ENCODE measurements at regions not wholly inside any gene's neighbourhood (a gene's known extent, or its start where the extent isn't known, plus 50 kb on each side); places are given as distances from the start of the nearest gene placed in this dataset.

- no peaks in the 10 kb centered on the region for H3K36me3 Mint-ChIP-seq
Observed at GRCh38 chr2:204260162-204260877, 285.0 kb upstream of the PARD3B start.

DNA sequence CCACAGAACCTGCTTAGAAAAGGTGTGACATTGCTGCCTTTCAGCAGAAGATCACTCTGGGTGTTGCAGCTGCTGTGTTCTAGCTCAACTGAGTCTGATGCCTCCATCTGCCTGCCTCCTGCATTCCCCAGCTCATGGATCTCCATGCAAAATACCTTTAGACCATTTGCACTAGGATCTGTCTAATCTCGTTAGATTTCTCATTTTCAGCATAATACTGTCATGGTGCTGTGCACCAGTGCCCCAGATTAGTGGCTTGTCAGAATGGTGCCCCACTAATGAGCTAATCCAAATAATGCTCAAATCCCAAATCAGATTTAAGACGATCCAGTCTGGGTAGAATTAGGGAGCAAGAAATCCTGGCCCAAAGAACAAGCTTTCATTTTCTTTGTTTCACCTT is 284.4 kb upstream of the PARD3B start:
- DNase-seq = no peak
- no peaks in the 10 kb centered on the region for H3K9me3 Mint-ChIP-seq
- H3K27ac ChIP-seq (ENCODE audit: low read length) = no peak overlapping the region
- no peak overlapping the region for H3K4me3 Mint-ChIP-seq
- ATAC-seq (replicated peaks in 1 of 4) = no peak
- no peaks in the 10 kb centered on the region for H3K9me3 ChIP-seq
- peaks cover 0 to 9% of the 10 kb centered on the region in 2 experiments for H3K27me3 ChIP-seq (replicated peaks in 1 of 2; ENCODE audit: control insufficient read depth in 2 of 2, extremely low read depth in 1 of 2, insufficient read depth in 2 of 2, low read length in 1 of 2)
- H3K36me3 ChIP-seq (ENCODE audit: control insufficient read depth in 2 of 2, extremely low read depth in 1 of 2, insufficient read depth in 1 of 2, low read length in 1 of 2) = no peaks in the 10 kb centered on the region
- no peaks in the 10 kb centered on the region for H3K4me1 ChIP-seq (ENCODE audit: control insufficient read depth in 1 of 2, extremely low read depth in 1 of 2, insufficient read depth in 2 of 2, low read length in 2 of 2)
- CTCF ChIA-PET = interaction anchor here (0.5 to 2.7 kb wide), 7 partner anchors 10 to 1665 kb away, joined by 3 to 11 read pairs (median 5); no protein-coding TSS in a partner anchor
- POLR2A ChIA-PET = interaction anchor here in 1 of 2 donors (0.5 kb wide), 1 partner anchor 47 kb away, joined by 8 read pairs; no protein-coding TSS in a partner anchor
- WGBS (ENCODE audit: insufficient coverage) = 40% methylated on average over 1 of the region's 2 CpGs
- H3K27me3 Mint-ChIP-seq = peaks cover 27 to 28% of the 10 kb centered on the region in 2 donors
- H3K4me1 Mint-ChIP-seq = no peaks in the 10 kb centered on the region
- H3K4me3 ChIP-seq (ENCODE audit: control insufficient read depth in 1 of 2, extremely low read depth in 1 of 2, low read length in 1 of 2) = no peak overlapping the region
- no peaks in the 10 kb centered on the region for H3K36me3 Mint-ChIP-seq
- no peak overlapping the region for H3K27ac Mint-ChIP-seq

More at GRCh38 chr2:204260162-204260877, 285.0 kb upstream of the PARD3B start:
- Mint-ChIP-seq H3K4me1 (no peaks in the 10 kb centered on the region), H3K27me3 (peaks cover 23 to 25% of the 10 kb centered on the region in 2 donors), H3K4me3 (no peak overlapping the region), H3K27ac (no peak overlapping the region), H3K9me3 (no peaks in the 10 kb centered on the region)
- DNase-seq (peak in 28 of 35 experiments; percentile 4 to 63 (median 24)), ATAC-seq (replicated peaks in 1 of 4) (peak in 2 of 4 experiments; percentile 45 to 71)
- WGBS (ENCODE audit: insufficient coverage) = 82% methylated on average over 1 of the region's 9 CpGs
- H3K4me3 ChIP-seq (ENCODE audit: control insufficient read depth in 1 of 2, extremely low read depth in 1 of 2, low read length in 1 of 2) = no peak overlapping the region
- ChIA-PET CTCF (interaction anchor here (1.1 to 2.7 kb wide), 4 partner anchors 10 to 1666 kb away, joined by 4 to 11 read pairs (median 6); no protein-coding TSS in a partner anchor), POLR2A (interaction anchor here in 1 of 2 donors (0.5 kb wide), 1 partner anchor 46 kb away, joined by 8 read pairs; no protein-coding TSS in a partner anchor)
- peaks cover 0 to 5% of the 10 kb centered on the region in 2 experiments for H3K27me3 ChIP-seq (replicated peaks in 1 of 2; ENCODE audit: control insufficient read depth in 2 of 2, extremely low read depth in 1 of 2, insufficient read depth in 2 of 2, low read length in 1 of 2)
- H3K27ac ChIP-seq (ENCODE audit: low read length) = no peak overlapping the region
- no peaks in the 10 kb centered on the region for H3K4me1 ChIP-seq (ENCODE audit: control insufficient read depth in 1 of 2, extremely low read depth in 1 of 2, insufficient read depth in 2 of 2, low read length in 2 of 2)
- no peaks in the 10 kb centered on the region for H3K9me3 ChIP-seq
- H3K36me3 ChIP-seq (ENCODE audit: control insufficient read depth in 2 of 2, extremely low read depth in 1 of 2, insufficient read depth in 1 of 2, low read length in 1 of 2) = no peaks in the 10 kb centered on the region

DNA sequence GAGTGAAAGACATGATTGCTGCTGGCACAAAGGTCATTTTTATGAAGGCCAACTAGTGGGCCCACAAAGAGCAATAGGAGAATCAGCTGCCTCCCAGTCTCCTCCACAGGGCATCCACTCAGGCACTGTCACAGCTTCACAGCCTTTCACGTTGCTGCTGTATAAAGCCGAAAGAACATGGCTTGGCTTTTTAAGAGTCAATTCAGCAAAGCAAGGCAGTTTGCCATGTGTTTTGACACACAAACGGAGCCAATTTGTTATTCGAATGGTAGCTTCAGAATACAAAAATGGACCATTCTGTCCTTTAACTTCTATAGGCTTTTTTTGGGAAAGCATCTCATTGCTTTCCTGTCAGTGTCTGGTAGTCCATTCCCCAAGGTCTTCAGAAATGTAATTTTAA is 283.4 kb upstream of the PARD3B start:
- no peaks in the 10 kb centered on the region for H3K9me3 ChIP-seq
- ChIA-PET CTCF (interaction anchor here (0.5 to 2.7 kb wide), 15 partner anchors 11 to 1688 kb away, joined by 3 to 11 read pairs (median 4); no protein-coding TSS in a partner anchor), POLR2A (interaction anchor here in 1 of 2 donors (0.5 kb wide), 1 partner anchor 117 kb away, joined by 3 read pairs; no protein-coding TSS in a partner anchor)
- H3K27me3 Mint-ChIP-seq = peaks cover 35 to 36% of the 10 kb centered on the region in 2 donors
- no peak overlapping the region for H3K4me3 ChIP-seq (ENCODE audit: control insufficient read depth in 1 of 2, extremely low read depth in 1 of 2, low read length in 1 of 2)
- H3K27me3 ChIP-seq (replicated peaks in 1 of 2; ENCODE audit: control insufficient read depth in 2 of 2, extremely low read depth in 1 of 2, insufficient read depth in 2 of 2, low read length in 1 of 2) = peaks cover 0 to 11% of the 10 kb centered on the region in 2 experiments
- no peaks in the 10 kb centered on the region for H3K9me3 Mint-ChIP-seq
- DNase-seq = no peak
- no peaks in the 10 kb centered on the region for H3K36me3 Mint-ChIP-seq
- H3K4me3 Mint-ChIP-seq = no peak overlapping the region
- no peak overlapping the region for H3K27ac ChIP-seq (ENCODE audit: low read length)
- no peaks in the 10 kb centered on the region for H3K4me1 ChIP-seq (ENCODE audit: control insufficient read depth in 1 of 2, extremely low read depth in 1 of 2, insufficient read depth in 2 of 2, low read length in 2 of 2)
- H3K27ac Mint-ChIP-seq = no peak overlapping the region
- 88% methylated on average over 4 of the region's 4 CpGs for WGBS (ENCODE audit: insufficient coverage)
- no peaks in the 10 kb centered on the region for H3K36me3 ChIP-seq (ENCODE audit: control insufficient read depth in 2 of 2, extremely low read depth in 1 of 2, insufficient read depth in 1 of 2, low read length in 1 of 2)
- ATAC-seq (replicated peaks in 1 of 4) = no peak
- H3K4me1 Mint-ChIP-seq = no peaks in the 10 kb centered on the region

DNA sequence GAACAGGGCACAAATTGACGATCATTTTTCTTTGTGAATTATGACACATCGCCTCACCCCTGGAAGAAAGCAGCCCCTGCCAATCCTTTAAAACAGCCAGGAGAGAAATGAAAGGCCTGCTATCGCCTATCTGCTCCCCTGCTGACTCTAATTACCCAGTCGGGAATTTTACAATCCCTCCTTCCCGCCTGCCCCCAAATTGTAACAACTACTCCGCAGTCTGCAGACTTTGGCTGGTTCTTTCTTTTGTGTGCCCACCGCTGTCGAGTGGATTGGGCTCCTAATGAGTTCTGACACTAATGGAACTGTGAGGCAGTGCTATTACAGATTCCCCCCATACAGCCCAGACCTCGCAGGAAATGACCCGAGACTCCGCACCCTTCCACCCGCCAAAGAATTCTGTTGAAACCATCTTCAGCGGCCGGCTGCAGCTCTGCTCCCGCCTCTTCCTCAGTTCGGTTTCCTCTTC is 281.2 kb upstream of the PARD3B start:
- Mint-ChIP-seq H3K4me1 (no peaks in the 10 kb centered on the region), H3K27me3 (peaks cover 36 to 38% of the 10 kb centered on the region in 2 donors)

DNA sequence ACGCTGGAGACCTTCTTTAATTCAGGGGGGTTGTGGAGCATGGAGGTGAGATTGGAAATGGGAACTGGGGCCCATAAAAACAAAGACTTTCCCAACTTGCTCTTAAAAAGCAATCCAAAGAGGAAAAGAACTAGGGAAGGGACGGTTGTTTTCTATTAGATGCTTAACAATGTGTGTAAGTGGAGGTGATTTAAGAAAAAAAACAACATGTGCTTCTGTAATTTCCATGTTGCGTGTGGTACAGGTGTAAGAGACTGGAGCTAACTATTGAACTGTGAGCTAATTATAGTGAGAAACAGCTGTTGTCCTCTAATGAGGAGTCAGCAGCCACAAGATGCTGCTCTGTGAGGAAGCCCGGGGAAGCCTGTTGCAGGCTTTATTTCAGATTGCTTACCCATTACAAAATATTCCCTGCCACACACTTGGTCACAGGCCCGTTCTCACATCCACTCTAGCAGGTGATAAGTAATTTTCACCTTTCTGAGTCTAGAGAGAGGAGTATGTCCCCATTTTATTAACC is 280.6 kb upstream of the PARD3B start:
- H3K36me3 ChIP-seq (ENCODE audit: control insufficient read depth in 2 of 2, extremely low read depth in 1 of 2, insufficient read depth in 1 of 2, low read length in 1 of 2) = no peaks in the 10 kb centered on the region
- Mint-ChIP-seq H3K4me3 (no peak overlapping the region), H3K27me3 (peaks cover 37 to 39% of the 10 kb centered on the region in 2 donors), H3K27ac (no peak overlapping the region), H3K4me1 (no peaks in the 10 kb centered on the region), H3K9me3 (no peaks in the 10 kb centered on the region), H3K36me3 (no peaks in the 10 kb centered on the region)
- ATAC-seq (replicated peaks in 1 of 4) (no peak), DNase-seq (no peak)
- peaks cover 0 to 11% of the 10 kb centered on the region in 2 experiments for H3K27me3 ChIP-seq (replicated peaks in 1 of 2; ENCODE audit: control insufficient read depth in 2 of 2, extremely low read depth in 1 of 2, insufficient read depth in 2 of 2, low read length in 1 of 2)
- WGBS (ENCODE audit: insufficient coverage) = 54% methylated on average over 2 of the region's 5 CpGs
- CTCF ChIA-PET = no interaction called here
- H3K4me1 ChIP-seq (ENCODE audit: control insufficient read depth in 1 of 2, extremely low read depth in 1 of 2, insufficient read depth in 2 of 2, low read length in 2 of 2) = no peaks in the 10 kb centered on the region
- POLR2A ChIA-PET = no interaction called here
- no peak overlapping the region for H3K27ac ChIP-seq (ENCODE audit: low read length)
- no peaks in the 10 kb centered on the region for H3K9me3 ChIP-seq
- no peak overlapping the region for H3K4me3 ChIP-seq (ENCODE audit: control insufficient read depth in 1 of 2, extremely low read depth in 1 of 2, low read length in 1 of 2)

More for the DNA sequence above, 281.2 kb upstream of the PARD3B start:
- Mint-ChIP-seq H3K4me3 (no peak overlapping the region), H3K36me3 (no peaks in the 10 kb centered on the region), H3K27ac (no peak overlapping the region), H3K9me3 (no peaks in the 10 kb centered on the region)
- no peak for ATAC-seq (replicated peaks in 1 of 4)
- H3K4me1 ChIP-seq (ENCODE audit: control insufficient read depth in 1 of 2, extremely low read depth in 1 of 2, insufficient read depth in 2 of 2, low read length in 2 of 2) = no peaks in the 10 kb centered on the region
- H3K36me3 ChIP-seq (ENCODE audit: control insufficient read depth in 2 of 2, extremely low read depth in 1 of 2, insufficient read depth in 1 of 2, low read length in 1 of 2) = no peaks in the 10 kb centered on the region
- CTCF ChIA-PET = interaction anchor here in 1 of 2 donors (0.6 to 0.7 kb wide), 2 partner anchors 233 to 1656 kb away, joined by 4 read pairs; no protein-coding TSS in a partner anchor
- no peak overlapping the region for H3K27ac ChIP-seq (ENCODE audit: low read length)
- no peak overlapping the region for H3K4me3 ChIP-seq (ENCODE audit: control insufficient read depth in 1 of 2, extremely low read depth in 1 of 2, low read length in 1 of 2)
- WGBS (ENCODE audit: insufficient coverage) = 65% methylated on average over 4 of the region's 16 CpGs
- POLR2A ChIA-PET = no interaction called here
- no peak for DNase-seq
- no peaks in the 10 kb centered on the region for H3K9me3 ChIP-seq
- peaks cover 0 to 11% of the 10 kb centered on the region in 2 experiments for H3K27me3 ChIP-seq (replicated peaks in 1 of 2; ENCODE audit: control insufficient read depth in 2 of 2, extremely low read depth in 1 of 2, insufficient read depth in 2 of 2, low read length in 1 of 2)

DNA sequence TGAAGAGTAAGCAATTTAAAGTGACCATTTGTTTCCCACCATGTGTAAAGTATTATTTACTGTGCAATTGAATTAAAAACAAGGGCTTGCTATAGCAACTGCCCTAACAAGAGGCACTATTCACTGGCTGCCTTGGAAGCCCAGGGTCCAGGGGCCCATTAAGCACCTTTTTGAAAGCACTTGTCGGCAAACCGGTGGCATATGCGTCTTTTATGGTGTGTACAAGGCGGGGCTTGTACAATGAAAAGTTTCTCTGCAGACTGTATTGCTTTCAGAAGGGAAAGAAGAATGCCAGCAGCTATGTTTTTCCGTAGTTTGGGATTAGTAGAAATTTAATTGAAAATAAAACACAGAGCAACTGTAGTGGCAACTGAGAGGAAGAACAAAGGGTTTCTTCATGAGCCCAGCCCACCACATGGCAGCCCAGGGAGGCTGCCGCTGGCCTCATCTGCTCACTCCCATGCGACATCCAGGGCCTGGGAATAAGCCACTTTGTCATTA is 279.5 kb upstream of the PARD3B start:
- Mint-ChIP-seq H3K4me1 (no peaks in the 10 kb centered on the region), H3K27me3 (peaks cover 35 to 42% of the 10 kb centered on the region in 2 donors), H3K9me3 (peaks cover 2 to 6% (median 6%) of the 10 kb centered on the region in 3 donors), H3K4me3 (no peak overlapping the region), H3K27ac (no peak overlapping the region), H3K36me3 (no peaks in the 10 kb centered on the region)
- Histone ChIP-seq H3K4me3 (ENCODE audit: control insufficient read depth in 1 of 2, extremely low read depth in 1 of 2, low read length in 1 of 2) (no peak overlapping the region), H3K36me3 (ENCODE audit: control insufficient read depth in 2 of 2, extremely low read depth in 1 of 2, insufficient read depth in 1 of 2, low read length in 1 of 2) (no peaks in the 10 kb centered on the region), H3K27me3 (replicated peaks in 1 of 2; ENCODE audit: control insufficient read depth in 2 of 2, extremely low read depth in 1 of 2, insufficient read depth in 2 of 2, low read length in 1 of 2) (peaks cover 0 to 11% of the 10 kb centered on the region in 2 experiments), H3K4me1 (ENCODE audit: control insufficient read depth in 1 of 2, extremely low read depth in 1 of 2, insufficient read depth in 2 of 2, low read length in 2 of 2) (no peaks in the 10 kb centered on the region), H3K9me3 (no peaks in the 10 kb centered on the region), H3K27ac (ENCODE audit: low read length) (no peak overlapping the region)
- ChIA-PET CTCF (interaction anchor here (0.5 kb wide), 2 partner anchors 426 to 851 kb away, joined by 3 to 4 read pairs; no protein-coding TSS in a partner anchor), POLR2A (no interaction called here)
- 90% methylated on average over 2 of the region's 7 CpGs for WGBS (ENCODE audit: insufficient coverage)
- ATAC-seq (replicated peaks in 1 of 4) (no peak), DNase-seq (no peak)

Data from T-cell (primary cell).